GM19397 (cell line): ENCODE measurements at regions not wholly inside any gene's neighbourhood (a gene's known extent, or its start where the extent isn't known, plus 50 kb on each side); places are given as distances from the start of the nearest gene placed in this dataset.

Experiments used
- ATAC-seq: cut with Tn5 transposase; IDR thresholded peaks from one replicate; pipeline ENCODE4 v1.9.1; 2021; ENCODE audit warnings: mild to moderate bottlenecking, moderate library complexity; ENCODE audit not compliant: unreplicated experiment

DNA sequence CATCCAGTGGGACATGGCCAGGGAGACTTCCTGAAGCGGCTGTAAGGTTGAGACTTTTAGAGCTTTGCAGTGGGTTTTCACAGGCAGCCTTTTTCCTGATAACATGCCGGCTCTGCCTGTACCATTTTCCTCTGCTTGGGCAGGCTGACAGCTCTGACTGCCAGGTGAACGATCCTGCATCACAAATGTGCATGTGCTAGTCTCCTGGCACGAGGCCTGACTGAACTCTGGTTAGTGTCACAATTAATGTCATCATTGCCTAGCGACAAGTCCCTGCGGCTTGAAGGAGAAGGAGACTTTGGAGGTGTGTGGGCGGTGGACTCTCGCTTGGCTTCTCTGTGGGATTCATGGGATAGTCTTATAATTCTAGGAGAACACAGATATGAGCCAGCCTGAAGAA is 783.6 kb upstream of the TSPY4 start:
- no peak for ATAC-seq

DNA sequence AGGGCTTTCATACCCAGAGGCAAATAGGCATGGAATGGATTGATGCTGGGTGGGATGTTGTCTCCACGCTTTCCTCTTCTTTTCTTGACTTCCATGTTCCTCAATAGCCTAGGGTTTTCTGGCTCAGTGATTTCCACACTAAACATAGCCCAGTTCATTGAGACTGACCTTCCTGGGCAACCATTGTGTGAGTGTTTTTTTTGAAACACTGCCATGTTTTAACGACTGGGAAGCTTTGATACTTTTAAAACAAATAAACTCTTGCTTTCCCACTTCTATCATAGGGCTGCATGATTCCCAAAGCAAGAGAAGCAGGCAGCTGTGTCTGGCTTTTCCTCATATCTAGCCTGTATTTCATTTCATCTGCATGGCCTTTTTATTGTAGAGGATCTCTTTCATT is 775.9 kb upstream of the TSPY4 start:
- no peak for ATAC-seq

DNA sequence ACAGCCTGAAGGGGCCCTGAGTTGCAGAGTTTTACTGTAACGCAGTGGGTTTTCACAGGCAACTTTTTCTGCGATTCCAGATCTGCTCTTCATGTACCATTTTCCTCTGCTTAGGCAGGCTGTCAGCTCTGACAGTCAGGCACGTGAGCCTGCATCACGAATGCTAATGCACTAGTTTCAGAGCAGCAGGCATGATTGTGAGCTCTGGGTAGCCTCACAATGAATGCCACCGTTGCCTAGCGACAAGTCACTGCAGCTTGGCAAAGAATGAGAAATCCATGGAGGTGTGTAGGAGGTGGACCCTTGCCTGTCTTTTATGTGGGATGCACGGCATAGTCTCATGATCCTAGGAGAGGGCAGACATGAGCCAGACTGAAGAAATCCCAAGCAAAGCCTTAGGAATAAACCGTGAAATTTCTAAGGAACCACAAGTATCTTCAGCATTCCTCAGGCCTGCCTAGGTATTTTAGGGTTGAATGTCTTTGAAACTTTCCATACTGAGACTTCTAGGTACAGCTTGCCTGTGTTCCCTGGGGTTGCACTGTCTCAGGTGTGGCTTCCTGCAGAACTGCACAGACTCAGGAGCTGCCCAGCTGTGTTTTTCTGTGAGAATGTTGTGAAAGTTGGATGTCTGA is 774.7 kb upstream of the TSPY4 start:
- no peak for ATAC-seq

DNA sequence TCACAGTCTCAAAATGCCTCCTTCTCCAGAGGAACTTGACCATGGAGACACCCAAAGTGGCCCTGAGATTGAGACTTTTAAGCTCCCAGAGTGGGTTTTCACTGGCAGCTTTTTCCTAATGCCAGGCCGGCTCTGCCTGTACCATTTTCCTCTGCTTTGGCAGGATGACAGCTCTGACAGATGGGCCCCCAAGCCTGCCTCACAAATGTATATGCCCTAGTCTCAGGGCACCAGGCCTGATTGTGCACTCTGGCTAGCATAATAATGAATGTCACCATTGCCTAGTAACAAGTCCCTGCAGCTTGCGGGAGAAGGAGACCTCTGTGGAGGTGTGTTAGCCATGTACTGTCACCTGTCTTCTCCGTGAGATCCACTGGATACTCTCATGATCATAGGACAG is 772.8 kb upstream of the TSPY4 start:
- ATAC-seq: no peak

DNA sequence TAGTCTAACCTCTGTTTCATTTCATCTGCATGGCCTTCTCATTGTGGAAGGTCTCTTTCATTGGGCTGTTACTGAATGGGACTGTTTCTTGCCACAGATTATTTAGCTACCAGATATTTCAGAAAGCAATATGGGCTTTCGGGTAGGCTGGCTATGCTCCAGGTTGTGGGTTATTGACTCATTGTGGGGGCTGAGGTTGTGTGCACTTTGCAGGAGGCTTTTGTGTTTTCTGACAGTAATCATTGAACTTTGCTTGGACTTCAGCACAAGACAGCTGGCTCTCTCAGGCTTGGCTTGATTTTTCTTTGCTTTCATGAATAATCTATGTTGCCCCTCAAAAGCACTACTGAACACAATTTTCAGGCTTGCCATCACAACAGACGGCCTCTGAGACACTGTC is 771.1 kb upstream of the TSPY4 start:
- ATAC-seq: no peak

GRCh38 chrY:8570384-8570783 is 766.9 kb upstream of the TSPY4 start:
- ATAC-seq: no peak

DNA sequence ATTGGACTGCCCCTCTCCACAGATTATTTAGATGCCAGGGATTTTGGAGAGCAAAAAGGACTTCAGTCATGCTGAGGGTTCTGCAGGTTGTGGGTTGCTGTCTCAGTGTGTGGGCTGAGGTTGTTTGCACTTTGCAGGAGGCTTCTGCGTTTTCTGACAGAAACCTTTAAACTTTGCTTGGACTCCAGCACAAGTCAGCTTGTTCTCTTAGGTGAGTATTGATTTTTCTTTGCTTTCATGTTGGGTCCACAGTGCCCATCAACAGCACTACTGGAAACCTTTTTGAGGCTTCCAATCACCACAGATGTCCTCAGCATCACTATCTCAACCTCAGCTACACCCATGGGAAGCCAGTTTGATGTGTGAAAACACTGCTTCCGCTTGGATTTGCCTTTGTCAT is 764.3 kb upstream of the TSPY4 start:
- no peak for ATAC-seq

- no peak for ATAC-seq
These were observed 754.9 kb upstream of the TSPY4 start for GRCh38 chrY:8582277-8582850.

DNA sequence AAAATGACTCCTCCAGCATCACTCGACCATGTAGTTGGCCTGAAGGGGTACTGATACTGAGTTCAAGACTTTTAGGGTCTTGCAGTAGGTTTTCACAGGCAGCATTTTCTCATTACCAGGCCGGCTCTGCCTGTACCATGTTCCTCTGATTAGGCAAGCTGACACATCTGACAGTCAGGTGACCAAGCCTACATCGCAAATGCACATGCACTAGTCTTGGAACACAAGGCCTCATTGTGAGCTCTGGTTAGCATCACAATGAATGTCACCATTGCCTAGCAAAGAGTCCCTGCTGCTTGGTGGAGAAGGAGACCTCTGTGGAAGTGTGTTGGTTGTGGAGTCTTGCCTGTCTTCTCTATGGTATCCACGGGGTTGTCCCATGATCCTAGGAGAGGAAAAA is 754.1 kb upstream of the TSPY4 start:
- no peak for ATAC-seq

DNA sequence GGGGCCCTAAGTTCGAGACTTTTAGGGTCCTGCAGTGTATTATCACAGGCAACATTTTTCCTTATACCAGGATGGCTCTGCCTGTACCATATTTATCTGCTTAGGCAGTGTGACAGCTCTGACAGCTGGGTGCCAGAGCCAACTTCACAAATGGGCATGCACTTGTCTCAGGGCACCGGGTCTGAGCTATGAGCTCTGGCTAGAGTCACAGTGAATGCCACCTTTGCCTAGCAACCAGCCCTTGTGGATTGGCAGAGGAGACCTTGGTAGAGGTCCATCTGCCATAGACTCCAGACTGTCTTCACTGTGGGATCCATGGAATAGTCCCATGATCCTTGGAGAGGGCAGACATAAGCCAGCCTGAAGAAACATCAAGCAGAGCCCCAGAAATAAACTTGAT is 746.6 kb upstream of the TSPY4 start:
- ATAC-seq: no peak

GRCh38 chrY:8591821-8592516 is 745.3 kb upstream of the TSPY4 start:
- ATAC-seq: no peak

DNA sequence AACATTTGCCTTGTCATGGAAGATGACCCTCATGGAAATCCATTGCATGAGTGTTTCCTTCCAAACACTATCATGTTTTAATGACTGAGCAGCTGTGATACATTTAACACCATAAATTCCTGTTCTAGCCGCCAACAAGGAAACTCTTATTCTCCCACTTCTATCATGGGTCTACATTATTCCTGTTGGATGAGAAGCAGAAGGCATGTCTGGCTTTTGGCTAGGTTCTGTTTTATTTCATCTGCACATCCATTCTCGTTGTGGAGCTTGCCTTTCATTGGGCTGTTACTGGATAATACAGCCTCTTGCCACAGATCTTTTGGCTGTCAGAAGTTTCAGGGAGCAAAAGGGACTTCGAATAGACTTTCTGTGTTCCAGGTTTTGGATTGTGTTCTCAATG is 742.6 kb upstream of the TSPY4 start:
- ATAC-seq: no peak

- ATAC-seq: no peak
These were observed 738.1 kb upstream of the TSPY4 start for GRCh38 chrY:8599141-8599540.

DNA sequence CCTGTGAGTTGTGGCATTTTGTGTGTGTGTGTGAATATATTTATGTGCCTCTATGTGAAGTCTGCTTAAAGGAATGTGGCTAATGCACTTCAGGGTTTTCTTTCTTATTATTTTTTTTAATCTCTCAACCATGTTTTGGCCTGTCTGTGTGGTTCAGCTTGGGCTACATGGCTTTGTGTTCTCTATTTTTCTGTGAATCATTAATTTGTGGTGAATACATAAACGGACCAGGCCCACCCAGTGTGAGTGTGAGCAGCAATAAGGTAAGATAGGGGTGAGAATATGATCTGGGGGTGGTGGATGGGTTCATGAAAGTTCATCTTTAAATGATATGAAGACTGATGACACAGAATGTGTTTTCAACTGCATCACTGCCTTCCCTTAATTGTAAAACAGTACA is 726.6 kb upstream of the TSPY4 start:
- ATAC-seq: peak; percentile 87

GRCh38 chrY:8611815-8612214 is 725.4 kb upstream of the TSPY4 start:
- ATAC-seq: no peak

DNA sequence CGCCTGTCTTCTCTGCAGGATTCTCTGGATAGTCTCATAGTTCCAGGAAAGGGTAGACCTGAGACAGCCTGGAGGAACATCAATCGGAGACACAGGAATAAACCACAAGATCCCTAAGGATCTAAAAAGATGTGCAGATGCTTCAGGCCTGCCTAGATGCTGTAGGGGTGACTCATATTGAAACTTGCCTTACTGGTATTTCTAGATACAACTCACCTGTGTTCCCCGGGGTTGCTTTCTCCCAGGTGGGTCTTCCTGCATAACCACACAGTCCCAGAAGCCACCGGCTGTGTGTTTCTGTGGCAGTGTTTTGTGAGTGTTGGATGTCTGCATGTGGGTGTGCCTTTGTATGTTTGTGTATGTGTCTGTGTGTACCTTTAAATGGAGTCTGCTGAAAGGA is 719.0 kb upstream of the TSPY4 start:
- ATAC-seq: no peak

GRCh38 chrY:8622156-8622555 is 715.1 kb upstream of the TSPY4 start:
- ATAC-seq: no peak

- ATAC-seq: no peak
These were observed 714.4 kb upstream of the TSPY4 start for GRCh38 chrY:8622856-8623255.

GRCh38 chrY:8629636-8630035 is 707.6 kb upstream of the TSPY4 start:
- no peak for ATAC-seq

DNA sequence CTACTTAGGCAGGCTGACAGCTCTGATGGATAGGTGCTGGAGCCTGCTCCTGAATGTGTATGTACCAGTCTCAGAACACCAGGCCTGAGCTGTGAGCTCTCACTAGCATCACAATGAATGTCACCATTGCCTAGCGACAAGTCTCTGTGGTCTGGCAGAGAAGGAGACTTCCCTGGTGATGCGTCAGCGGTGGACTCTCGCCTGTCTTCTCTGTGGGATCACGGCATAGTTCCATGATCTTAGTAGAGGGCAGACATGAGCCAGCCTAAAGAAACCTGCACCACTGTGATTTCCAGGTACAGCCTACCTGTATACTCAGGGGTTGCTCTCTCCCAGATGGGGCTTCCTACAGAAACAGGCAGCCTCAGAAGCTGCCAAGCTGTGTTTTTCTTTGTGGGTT is 699.2 kb upstream of the TSPY4 start:
- no peak for ATAC-seq

- ATAC-seq: no peak
These were observed 692.3 kb upstream of the TSPY4 start for GRCh38 chrY:8644926-8645325.

GRCh38 chrY:8652445-8652844 is 684.8 kb upstream of the TSPY4 start:
- ATAC-seq: no peak

- no peak for ATAC-seq
These were observed 682.2 kb upstream of the TSPY4 start for GRCh38 chrY:8655017-8655416.
